HG03469 (cell line): ENCODE measurements at regions not wholly inside any gene's neighbourhood (a gene's known extent, or its start where the extent isn't known, plus 50 kb on each side); places are given as distances from the start of the nearest gene placed in this dataset.

Experiments
- ATAC-seq: cut with Tn5 transposase; IDR thresholded peaks from one replicate; pipeline ENCODE4 v1.9.1; 2021; ENCODE audit warnings: mild to moderate bottlenecking, moderate library complexity, moderate number of reproducible peaks; ENCODE audit not compliant: unreplicated experiment

DNA sequence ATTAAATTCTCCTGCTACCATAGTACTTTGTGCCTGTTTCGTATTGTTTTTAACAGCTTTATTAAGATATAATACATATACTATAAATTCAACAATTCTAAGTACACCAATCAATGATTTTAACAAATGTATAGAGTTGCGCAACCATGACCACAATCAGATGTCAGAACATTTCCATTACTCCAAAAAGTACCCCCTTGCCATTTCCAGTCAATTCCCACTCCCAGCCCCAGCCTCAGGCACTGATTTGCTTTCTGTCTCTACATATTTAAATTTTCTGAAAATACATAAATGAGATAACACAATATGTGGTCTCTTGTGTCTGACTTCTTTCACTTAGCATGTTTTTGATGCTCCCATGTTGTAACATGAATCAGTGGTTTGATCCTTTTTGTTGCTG, 193.9 kb downstream of the FIGN start:
- ATAC-seq, result no peak

DNA sequence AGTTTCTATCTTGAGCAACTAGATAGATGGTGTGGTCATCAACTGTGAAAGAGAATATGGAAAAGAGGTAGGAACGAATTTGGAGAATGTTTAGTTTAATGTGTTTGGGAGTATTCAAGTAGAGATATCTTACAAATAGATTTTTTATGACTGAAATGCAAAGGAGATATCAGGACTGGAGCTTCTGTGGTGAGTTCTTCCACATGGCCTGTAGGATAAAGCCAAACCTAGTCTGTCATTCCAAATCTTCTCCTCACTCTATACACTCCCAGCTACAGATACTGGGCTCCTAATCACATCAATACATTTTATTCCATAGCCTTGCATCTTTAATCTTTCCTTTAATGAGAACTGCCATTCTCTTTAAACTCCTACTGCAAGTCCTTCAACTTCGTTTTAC, 194.3 kb downstream of the FIGN start:
- no peak for ATAC-seq

DNA sequence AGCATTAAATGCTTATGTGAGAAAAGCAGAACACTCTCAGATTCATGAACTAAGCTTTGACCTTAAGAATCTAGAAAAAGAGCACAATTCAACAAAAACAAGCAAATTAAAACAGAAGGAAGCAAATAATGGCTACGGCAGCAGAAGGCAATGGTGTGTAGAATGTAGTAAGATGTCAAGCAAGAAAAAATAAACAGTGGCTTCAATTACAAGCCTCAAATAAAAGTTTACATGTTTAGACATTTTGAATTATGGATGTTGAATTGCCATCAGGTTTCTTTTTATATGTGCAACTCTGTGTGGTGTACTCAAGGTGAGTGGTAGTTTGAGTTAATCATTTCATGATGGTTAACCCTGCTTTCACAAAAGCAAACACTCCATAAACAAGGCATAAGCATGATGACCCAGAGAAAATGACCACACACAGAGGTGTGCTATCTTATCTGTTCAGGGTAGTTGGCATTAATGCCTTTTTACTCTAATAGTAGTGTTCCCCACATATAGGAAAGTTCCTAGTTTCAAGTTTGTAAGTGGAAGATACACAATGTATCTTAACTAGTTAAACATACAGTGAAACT, 207.1 kb downstream of the FIGN start:
- ATAC-seq, result no peak

DNA sequence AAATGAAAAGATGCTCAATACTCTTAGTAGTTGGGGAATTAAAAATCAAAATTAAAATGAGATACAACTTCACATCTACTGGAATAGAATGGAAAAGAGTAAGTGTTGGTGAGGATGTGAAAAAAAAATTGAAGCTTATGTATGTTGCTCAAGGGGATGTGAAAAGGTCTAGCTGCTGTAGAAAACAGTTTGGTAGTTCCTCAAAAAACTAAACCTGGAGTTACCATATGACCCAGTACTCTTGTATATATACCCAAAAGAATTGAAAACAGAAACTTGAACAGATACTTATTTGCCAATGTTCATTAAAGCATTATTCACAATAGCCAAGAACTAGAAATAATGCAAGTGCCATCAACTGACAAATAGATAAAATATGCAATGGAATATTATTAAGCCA, 208.4 kb downstream of the FIGN start:
- ATAC-seq, result no peak

DNA sequence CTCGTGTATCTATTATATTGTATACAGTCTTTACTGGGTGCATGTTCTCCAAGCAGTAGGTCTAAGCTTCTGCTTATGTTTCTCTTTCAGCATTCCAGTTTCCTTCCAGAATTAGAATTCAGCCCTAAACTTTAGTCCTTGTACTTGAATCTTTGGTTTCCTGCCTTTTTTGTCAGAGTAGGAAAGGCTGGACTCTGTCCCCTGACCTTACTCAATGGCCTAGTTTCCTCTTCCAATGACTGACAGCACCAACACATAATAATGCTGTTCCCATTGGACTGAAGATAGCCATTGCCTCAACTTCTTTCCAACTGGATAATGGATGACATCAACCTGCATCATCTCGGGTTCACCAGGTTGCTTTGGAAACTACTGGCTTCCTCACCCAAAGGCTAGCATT, 217.0 kb downstream of the FIGN start:
- ATAC-seq, result no peak

DNA sequence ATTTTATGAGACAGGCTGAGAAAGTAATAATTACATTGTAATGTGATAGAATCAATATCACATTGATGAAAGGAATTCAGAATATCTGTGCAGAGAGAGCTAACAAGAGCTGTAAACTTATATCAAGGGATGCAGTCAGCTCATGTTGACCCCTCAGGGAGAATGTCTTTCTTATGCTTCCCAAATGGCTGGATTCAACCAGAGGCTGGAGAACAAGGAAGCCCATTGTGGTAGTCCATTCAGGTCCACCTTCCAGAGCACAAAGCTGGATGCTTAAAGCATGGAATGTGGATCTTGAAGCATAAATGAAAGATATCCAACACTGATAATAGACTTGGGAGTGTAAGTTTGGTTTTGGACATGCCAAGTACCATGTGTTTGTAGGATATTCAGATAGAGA, 220.0 kb downstream of the FIGN start:
- ATAC-seq, result no peak

DNA sequence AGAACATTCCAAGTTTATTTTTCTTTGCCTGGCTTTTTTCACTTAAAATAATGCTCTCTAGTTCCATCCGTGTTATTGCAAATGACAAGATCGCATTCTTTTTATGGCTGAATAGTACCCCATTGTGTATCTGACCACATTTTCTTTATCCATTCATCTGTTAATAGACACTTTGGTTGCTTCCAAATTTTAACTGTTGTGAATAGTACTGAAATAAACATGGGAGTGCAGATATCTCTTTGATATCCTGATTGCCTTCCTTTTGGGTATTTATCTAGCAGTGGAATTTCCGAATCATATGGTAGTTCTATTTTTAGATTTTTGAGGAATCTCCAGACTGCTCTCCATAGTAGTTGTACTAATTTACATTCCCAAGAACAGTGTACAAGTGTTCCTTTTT, 230.5 kb downstream of the FIGN start:
- ATAC-seq, result no peak

DNA sequence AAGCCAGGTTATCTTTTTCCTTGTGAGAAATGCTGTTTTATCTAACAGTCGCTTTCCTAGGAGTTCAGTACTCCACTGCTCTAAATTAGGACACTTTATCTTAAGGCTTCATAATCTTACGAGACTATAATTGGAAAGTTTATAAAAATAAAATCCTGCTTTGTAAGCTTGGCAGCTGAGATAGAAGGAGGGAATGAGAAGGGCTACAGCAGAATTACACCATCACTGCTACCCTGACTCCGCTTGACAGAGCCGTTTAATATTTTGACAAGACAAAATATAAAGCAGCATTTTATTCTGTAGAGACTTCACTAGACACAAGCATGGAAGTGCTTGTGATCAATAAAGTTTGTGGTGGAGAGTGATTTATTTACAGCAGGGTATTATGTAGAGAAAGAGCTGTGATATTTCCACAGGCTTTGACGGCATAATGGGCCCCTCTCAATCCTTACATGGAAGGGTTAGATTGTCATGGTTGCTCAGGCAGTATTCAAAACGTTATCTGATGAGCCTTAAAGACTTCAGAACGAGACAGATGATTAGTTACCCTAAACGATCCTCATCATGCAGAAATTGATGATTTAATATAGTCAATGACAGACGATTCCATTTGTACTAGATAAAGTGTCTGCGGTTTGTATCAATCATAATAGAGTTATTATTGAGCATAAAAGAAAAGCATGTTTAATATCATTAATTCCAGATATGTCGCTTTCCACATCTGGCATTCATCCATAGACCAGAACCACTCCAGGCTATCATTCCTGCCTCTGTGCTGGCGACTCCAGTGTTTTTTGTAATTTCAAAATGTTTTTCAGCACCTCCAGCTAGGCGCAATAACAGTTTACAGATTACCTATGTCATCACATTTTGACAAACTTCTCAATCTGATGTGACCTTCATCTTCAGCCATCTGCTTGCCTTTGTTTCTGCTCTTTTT, 242.2 kb downstream of the FIGN start:
- no peak for ATAC-seq

DNA sequence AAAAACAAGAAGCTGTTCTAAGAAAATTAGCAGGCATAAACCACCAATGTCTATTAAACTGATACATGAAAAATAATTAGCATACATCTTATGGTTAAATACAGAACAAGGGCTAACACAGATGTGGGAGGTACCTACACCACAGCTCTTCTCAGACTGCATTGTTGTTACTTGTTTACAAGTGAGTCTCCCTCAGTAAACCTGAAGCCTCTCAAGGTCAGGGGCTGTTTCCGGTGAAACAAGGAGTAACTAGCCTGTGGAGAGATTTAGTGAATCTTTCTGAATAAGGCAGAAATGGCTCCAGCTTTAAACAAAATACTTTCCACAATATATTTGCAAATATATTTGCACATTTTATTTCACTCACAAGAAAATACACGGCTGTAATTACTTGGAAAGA, 244.0 kb downstream of the FIGN start:
- ATAC-seq, result no peak

DNA sequence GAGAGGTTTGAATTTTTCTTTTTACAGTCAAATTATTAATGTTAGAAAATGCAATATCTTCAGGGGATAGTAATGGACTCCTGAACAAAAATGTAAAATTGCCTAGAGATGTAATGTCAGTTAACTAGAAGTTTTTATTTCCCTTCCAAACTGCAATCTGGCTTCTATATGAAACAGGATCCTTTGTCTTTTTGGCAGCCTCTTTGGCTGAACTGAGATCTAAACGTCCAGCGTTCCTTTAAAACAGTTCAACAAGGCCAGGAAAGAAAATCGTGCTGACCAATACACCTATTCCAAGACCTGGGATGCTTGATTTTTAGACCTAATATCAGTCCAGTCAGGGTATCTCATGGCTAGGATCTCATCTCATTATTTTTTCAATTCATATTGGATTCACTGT, 245.5 kb downstream of the FIGN start:
- no peak for ATAC-seq

DNA sequence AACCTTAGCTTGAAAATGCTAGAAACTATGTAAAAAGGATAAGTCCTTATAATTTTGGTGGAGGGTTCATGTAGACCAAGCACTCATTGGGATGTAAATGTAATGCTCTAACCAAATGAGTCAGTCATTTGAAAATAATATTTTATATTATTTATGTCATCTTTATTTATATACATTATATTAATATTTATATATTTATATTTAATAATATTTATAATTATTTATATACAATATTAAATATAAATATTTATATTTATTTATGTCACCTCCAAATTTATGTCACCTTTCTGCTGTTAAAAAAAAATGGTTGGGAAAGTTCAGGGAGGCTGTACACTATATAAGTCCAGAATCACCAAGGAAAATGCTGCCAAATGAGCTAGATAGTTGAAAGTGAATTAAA, 254.3 kb downstream of the FIGN start:
- ATAC-seq, result no peak

DNA sequence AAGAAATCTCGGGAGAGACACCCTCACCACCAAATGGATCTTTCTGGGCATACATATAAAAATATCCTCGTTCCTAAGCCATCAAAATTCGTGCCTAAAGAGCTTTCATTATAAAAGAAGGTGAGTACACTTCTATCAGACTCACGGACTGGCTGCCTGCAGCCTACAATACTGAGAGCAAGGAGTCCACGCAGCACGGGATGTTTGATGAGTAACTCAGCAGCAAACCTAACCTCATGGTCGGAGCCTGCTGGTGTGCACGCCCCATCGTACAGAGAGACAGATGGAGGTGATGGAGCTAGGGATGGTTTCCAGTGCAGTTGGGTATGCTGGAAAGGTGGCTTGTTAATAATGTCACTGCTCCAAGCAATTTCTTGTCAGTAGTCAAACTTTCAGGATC, 256.2 kb downstream of the FIGN start:
- ATAC-seq, result no peak

DNA sequence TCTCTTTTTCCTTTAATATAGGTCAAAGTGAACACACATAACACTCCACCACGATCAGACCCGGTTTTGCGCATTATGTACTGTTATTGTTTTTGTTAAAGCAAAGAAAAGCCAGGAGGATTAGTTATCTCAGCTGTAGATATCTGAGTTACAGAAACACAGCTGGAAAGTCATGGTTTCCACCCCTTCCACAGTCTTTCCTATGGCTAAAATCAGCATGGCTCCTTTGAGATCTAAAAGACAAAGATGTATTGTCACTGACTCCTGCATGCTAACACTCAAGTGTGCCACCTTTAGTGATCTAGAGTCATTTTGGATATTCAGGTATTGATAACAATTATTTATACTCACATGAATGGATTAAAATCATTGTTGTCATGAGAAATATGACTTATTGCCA, 260.0 kb downstream of the FIGN start:
- ATAC-seq, result no peak

DNA sequence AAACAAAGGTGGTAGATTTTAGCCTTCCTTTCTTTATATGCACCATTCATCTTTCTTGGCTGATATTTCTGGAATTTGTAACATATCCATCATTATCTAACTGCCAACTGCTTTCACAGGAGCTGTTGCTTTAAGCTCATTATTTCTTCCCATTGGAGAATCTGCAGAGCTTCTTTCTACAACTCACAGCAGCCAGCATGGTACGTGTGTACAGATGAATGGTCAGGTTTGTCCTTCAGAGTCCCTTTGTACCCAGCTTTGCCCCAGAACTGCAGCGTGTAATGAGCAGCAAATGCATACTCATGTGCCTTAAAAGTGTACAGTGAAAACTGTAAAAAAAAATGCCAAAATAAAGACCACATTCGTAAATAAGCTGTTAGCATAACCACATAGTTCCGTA, 260.9 kb downstream of the FIGN start:
- ATAC-seq, result no peak

DNA sequence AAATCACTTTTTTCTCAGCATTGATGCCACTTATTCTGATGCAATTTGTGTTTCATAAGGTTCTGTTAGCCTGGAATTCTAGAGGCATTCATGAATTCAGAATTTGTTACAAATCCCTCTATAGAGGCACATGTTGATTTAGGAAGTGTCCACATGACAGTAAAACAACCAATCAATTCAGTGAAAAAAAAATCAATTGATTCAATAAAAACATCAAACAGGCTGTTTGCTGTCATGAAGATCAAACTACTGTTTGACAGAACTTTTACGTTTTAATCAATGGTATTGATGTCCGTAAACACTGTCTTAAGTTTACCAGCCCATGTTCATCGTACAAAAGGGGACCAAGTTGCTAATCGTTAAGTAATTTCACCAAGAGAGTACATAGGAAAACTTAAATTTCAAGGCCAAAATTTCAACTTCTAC, 261.5 kb downstream of the FIGN start:
- no peak for ATAC-seq

DNA sequence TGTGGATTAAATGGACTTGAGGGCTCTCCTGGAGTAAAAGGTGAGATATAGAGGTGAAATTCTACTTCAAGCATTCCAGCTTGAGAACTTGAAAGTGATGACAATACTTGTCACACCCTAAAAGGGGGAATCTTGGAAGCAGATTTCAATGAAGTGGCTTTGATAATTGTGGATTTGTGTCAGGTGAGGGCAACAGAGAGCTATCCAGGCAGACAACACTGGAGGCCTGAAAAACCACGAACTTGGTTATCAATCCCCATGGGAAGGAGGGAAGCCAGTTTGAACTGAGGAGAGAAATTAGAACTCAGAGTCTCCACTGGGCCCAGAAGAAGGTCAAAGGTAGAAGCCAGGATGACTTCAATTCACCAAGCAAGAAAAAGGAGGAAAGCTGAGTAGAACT, 263.9 kb downstream of the FIGN start:
- no peak for ATAC-seq

DNA sequence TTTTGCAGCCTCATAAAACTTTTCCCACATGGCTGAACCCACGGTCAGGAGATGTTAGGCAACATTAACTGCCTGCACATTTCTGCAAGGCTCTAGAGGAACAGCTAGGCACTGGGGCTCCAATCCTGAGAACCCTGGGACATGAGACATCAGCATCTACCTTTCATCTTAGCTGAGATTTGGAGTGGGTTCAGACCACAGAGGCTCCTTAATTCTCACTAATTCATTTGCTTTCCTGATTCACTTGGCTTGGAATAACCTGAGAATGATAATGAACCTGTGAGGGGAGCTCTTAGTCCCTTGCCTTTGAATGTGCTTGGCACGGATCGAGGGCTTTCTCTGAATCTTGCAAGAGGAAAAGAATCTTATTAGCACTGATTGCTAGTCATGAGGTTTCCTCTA, 266.2 kb downstream of the FIGN start:
- ATAC-seq, result no peak

DNA sequence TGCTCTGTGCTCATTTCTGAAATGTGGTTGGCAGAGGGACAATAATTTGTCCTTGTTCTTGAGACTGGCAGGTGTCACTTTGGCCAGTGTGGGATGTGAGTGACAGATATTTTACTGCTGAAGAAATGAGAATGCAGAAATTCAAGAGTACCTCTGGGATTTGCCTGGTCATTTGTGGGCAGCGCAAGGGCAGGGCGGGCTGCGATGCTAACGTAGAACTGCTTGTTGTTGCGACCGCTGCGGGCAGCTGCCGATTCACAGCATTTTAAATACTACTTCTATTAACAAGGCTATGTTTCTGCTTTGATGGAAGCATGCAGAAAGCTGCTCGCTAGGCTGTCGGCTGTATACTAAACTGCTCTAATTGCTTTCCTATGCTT, 268.6 kb downstream of the FIGN start:
- ATAC-seq, result no peak

DNA sequence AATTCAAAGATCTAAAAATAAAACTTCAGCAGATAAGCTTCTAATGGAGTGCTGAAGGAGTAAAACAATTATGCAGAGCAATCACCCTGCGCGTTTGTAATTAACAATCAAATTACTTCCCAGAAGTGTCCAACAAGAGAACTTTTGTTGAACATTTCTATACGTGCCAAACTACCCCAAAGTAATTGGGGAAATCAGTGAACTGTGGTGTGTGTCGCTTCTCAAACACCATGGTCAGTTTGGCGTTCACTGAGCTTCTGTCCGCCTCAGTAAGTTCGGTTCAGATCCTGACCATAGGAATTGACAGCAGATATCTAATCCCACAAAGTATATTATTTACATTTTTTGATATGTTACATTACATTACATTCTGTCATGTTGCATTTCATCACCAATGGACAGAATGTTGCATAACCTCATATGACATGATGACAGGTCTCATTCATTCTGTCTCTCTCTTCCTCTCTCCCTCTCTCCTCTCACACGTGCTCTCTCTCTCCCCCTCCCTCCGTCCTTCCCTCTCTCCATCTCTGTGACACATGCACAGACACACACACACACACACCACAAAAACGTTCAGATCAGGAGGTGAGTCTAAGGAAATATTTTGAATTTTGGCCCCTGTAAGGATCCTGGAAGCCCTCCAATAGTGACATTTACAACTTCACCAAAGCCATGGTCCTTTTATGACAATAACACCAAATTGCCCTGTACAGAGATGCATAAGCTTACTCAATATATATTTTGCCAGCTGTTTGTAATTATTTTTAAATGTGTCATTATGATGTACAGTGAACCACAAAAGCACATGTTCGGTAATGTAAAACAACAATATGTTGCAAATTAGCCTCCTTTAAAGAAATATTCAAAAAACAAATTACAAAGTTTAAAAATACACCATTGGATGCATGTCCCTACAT, 269.2 kb downstream of the FIGN start:
- ATAC-seq, result no peak

DNA sequence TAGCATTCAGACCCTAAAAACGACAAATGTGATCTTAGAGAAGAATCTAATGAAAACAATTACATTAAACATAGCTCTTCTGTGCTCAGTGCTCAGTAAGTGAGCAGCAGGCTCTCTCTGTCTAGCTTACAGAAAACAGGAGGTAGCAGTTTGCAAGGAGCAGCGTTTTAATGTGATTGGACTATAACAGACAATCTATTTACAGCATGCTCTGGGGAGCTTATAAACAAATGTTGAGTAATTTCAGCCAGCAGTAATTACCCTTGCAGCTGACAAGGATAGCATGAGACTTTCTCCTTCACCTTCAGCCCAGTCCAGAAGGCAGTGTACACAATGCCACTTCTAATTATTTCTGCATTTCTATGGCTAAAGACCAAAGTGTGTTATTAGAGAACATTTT, 270.4 kb downstream of the FIGN start:
- ATAC-seq, result no peak

DNA sequence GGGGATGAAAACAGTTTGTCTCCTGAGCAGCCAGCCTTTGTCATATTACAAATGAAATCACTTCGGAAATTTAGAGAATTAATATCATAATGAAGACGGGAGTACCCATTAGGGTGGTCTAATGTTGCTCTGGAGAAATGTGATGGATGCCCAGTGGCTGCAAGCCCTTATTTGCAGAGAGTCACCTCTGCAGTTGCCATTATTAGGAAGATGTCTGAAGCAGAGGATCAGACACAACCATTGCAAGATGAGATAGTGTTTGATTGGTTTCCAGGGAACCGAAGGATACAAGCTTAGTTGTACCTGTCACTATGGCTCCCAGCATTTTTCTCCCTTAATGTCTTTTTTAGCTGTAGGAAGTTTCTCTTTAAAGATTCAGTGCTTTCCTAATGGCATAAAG, 272.4 kb downstream of the FIGN start:
- no peak for ATAC-seq

DNA sequence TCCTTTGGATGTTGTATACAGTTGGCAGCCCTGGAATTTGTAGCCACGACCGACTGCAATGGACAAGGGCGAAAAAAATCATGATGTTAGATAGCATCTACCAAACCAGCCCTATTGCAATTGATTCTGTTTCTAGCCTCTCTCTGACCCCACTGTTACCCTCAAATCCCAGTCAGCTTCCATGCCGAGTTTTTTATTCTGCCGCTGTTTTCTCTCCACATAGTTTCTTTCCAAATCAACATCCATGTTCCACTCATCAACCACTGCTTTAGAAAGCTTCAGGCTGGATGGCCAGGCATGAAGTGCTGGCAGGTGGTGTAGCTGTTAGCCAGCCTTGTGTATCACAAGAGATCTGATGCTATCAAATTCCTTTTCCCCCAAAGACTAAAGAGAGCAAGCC, 272.8 kb downstream of the FIGN start:
- ATAC-seq, result no peak
